ENCODE measurements at regions not wholly inside any gene's neighbourhood (a gene's known extent, or its start where the extent isn't known, plus 50 kb on each side); places are given as distances from the start of the nearest gene placed in this dataset.

DNA sequence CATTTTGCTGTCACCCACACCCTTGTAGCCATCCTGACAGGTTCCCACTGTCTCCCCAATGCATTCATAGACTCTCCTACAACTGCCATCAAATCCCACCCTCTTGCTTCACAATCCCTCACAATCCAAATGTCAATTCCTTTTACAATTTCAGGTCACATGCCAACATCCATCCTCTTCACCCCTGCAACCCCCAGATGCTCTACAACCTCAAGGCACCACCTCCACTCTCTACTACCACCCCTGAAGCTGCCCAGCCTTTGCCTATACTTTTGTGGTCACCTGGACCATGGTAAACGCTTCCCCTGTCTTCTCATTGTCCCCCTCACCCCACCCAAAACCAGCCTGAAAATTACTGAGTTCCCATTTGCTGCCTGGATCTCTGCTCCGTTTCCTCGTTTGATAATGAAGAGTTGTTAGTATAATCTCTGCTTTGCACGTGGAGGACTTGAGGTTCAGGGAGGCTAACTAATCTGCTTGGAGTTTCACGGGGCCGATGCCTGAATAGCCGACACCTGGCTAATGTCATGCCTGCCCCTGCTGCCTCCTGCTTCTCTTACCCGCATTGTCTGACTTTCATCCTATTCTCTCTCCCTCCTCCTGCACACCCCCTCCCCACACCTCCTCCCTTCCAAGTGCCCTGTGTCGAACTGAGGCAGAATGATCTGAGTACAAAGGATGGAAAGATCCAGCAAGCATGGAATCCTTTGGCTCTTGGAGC is 82.4 kb upstream of the TOX2 start:
- POLR2A ChIA-PET (ENCODE audit: low non-redundant PET) = no interaction called here
- Histone ChIP-seq H3K36me3 (ENCODE audit: insufficient read depth, low read length, poor library complexity, severe bottlenecking) (no peaks in the 10 kb centered on the region), H3K4me1 (ENCODE audit: insufficient read depth, low read length, poor library complexity, severe bottlenecking) (no peaks in the 10 kb centered on the region), H3K27ac (ENCODE audit: low read depth, low read length, poor library complexity, severe bottlenecking) (no peak overlapping the region), H3K9me3 (ENCODE audit: low read depth, low read length, poor library complexity, severe bottlenecking) (no peaks in the 10 kb centered on the region), H3K27me3 (replicated peaks; ENCODE audit: insufficient read depth, low read depth, low read length, poor library complexity) (no peaks in the 10 kb centered on the region), H3K4me3 (ENCODE audit: low read depth, low read length, poor library complexity, severe bottlenecking) (no peak overlapping the region)
- no peak for TF ChIP-seq EZH2 (IDR thresholded peaks at IDR 0.05; ENCODE audit: borderline replicate concordance, low read depth, low read length, poor library complexity, severe bottlenecking)
- TF ChIP-seq, protein P1, sequence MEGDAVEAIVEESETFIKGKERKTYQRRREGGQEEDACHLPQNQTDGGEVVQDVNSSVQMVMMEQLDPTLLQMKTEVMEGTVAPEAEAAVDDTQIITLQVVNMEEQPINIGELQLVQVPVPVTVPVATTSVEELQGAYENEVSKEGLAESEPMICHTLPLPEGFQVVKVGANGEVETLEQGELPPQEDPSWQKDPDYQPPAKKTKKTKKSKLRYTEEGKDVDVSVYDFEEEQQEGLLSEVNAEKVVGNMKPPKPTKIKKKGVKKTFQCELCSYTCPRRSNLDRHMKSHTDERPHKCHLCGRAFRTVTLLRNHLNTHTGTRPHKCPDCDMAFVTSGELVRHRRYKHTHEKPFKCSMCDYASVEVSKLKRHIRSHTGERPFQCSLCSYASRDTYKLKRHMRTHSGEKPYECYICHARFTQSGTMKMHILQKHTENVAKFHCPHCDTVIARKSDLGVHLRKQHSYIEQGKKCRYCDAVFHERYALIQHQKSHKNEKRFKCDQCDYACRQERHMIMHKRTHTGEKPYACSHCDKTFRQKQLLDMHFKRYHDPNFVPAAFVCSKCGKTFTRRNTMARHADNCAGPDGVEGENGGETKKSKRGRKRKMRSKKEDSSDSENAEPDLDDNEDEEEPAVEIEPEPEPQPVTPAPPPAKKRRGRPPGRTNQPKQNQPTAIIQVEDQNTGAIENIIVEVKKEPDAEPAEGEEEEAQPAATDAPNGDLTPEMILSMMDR (conservative IDR thresholded peaks at IDR 0.05; ENCODE audit: low read depth, low read length) = no peak
- CTCF ChIA-PET = no interaction called here
- intact Hi-C loops (cut with micrococcal nuclease; ENCODE audit: unreplicated experiment) = no loop called here
- DNase-seq (ENCODE audit: low spot score) = no peak
- no TSS peak for BruUV-seq (replicated peaks)

- no peak overlapping the region for H3K27ac ChIP-seq (ENCODE audit: low read depth, low read length, poor library complexity, severe bottlenecking)
- H3K4me1 ChIP-seq (ENCODE audit: insufficient read depth, low read length, poor library complexity, severe bottlenecking) = no peaks in the 10 kb centered on the region
- POLR2A ChIA-PET (ENCODE audit: low non-redundant PET) = no interaction called here
- no peaks in the 10 kb centered on the region for H3K27me3 ChIP-seq (replicated peaks; ENCODE audit: insufficient read depth, low read depth, low read length, poor library complexity)
- BruUV-seq (replicated peaks) = no TSS peak
- DNase-seq (ENCODE audit: low spot score) = no peak
- CTCF ChIA-PET = no interaction called here
- H3K36me3 ChIP-seq (ENCODE audit: insufficient read depth, low read length, poor library complexity, severe bottlenecking) = no peaks in the 10 kb centered on the region
- no peaks in the 10 kb centered on the region for H3K9me3 ChIP-seq (ENCODE audit: low read depth, low read length, poor library complexity, severe bottlenecking)
- TF ChIP-seq EZH2 (IDR thresholded peaks at IDR 0.05; ENCODE audit: borderline replicate concordance, low read depth, low read length, poor library complexity, severe bottlenecking) = no peak
- TF ChIP-seq, protein P1 (conservative IDR thresholded peaks at IDR 0.05; ENCODE audit: low read depth, low read length) = no peak
- H3K4me3 ChIP-seq (ENCODE audit: low read depth, low read length, poor library complexity, severe bottlenecking) = no peak overlapping the region
- intact Hi-C loops (cut with micrococcal nuclease; ENCODE audit: unreplicated experiment) = no loop called here
Measured at GRCh38 chr20:43831481-43832065, 83.1 kb upstream of the TOX2 start.

GRCh38 chr20:43830883-43831282 is 83.8 kb upstream of the TOX2 start:
- no TSS peak for BruUV-seq (replicated peaks)
- Histone ChIP-seq H3K27me3 (replicated peaks; ENCODE audit: insufficient read depth, low read depth, low read length, poor library complexity) (no peaks in the 10 kb centered on the region), H3K4me3 (ENCODE audit: low read depth, low read length, poor library complexity, severe bottlenecking) (no peak overlapping the region), H3K4me1 (ENCODE audit: insufficient read depth, low read length, poor library complexity, severe bottlenecking) (no peaks in the 10 kb centered on the region), H3K9me3 (ENCODE audit: low read depth, low read length, poor library complexity, severe bottlenecking) (no peaks in the 10 kb centered on the region), H3K27ac (ENCODE audit: low read depth, low read length, poor library complexity, severe bottlenecking) (no peak overlapping the region), H3K36me3 (ENCODE audit: insufficient read depth, low read length, poor library complexity, severe bottlenecking) (no peaks in the 10 kb centered on the region)
- no peak for DNase-seq (ENCODE audit: low spot score)
- POLR2A ChIA-PET (ENCODE audit: low non-redundant PET) = no interaction called here
- CTCF ChIA-PET = no interaction called here
- no peak for TF ChIP-seq EZH2 (IDR thresholded peaks at IDR 0.05; ENCODE audit: borderline replicate concordance, low read depth, low read length, poor library complexity, severe bottlenecking)
- TF ChIP-seq, protein P1 (conservative IDR thresholded peaks at IDR 0.05; ENCODE audit: low read depth, low read length) = no peak
- intact Hi-C loops (cut with micrococcal nuclease; ENCODE audit: unreplicated experiment) = no loop called here
